ENCODE measurements at regions not wholly inside any gene's neighbourhood (a gene's known extent, or its start where the extent isn't known, plus 50 kb on each side); places are given as distances from the start of the nearest gene placed in this dataset.

DNA sequence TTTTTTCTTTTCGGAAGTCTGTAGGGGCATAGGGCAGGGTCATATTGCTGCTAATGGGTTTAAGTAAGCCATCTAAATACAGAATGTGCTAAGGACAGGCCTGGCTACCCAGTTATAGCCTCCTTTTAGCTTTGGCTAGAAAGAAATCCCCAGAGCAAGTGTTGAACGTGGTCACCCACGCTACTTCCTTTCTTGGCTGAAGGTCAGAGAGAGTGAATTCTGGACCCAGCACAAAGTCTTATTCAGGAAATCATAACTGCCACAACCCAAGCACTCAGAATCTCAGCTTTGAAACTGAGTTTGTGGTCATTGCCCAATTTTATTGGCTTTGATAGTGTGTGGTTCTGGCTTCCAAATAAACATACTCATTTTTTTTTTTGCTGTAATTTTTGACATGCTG is 542.1 kb upstream of the ATP2B1 start:
- no peak overlapping the region for H3K4me3 ChIP-seq (replicated peaks; ENCODE audit: low read depth, low read length)
- TF ChIP-seq, protein P1, sequence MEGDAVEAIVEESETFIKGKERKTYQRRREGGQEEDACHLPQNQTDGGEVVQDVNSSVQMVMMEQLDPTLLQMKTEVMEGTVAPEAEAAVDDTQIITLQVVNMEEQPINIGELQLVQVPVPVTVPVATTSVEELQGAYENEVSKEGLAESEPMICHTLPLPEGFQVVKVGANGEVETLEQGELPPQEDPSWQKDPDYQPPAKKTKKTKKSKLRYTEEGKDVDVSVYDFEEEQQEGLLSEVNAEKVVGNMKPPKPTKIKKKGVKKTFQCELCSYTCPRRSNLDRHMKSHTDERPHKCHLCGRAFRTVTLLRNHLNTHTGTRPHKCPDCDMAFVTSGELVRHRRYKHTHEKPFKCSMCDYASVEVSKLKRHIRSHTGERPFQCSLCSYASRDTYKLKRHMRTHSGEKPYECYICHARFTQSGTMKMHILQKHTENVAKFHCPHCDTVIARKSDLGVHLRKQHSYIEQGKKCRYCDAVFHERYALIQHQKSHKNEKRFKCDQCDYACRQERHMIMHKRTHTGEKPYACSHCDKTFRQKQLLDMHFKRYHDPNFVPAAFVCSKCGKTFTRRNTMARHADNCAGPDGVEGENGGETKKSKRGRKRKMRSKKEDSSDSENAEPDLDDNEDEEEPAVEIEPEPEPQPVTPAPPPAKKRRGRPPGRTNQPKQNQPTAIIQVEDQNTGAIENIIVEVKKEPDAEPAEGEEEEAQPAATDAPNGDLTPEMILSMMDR (IDR thresholded peaks at IDR 0.05; ENCODE audit: insufficient read depth, low read length, poor library complexity, severe bottlenecking): no peak
- H3K36me3 ChIP-seq (ENCODE audit: control insufficient read depth, insufficient read depth, low read length): no peaks in the 10 kb centered on the region
- no peak for DNase-seq (ENCODE audit: extremely low read depth, insufficient read length)
- no peaks in the 10 kb centered on the region for H3K27me3 ChIP-seq (replicated peaks; ENCODE audit: control insufficient read depth, insufficient read depth, low read length)

- TF ChIP-seq, protein P1 (IDR thresholded peaks at IDR 0.05; ENCODE audit: insufficient read depth, low read length, poor library complexity, severe bottlenecking): no peak
- no peak for DNase-seq (ENCODE audit: extremely low read depth, insufficient read length)
- H3K27me3 ChIP-seq (replicated peaks; ENCODE audit: control insufficient read depth, insufficient read depth, low read length): no peaks in the 10 kb centered on the region
- H3K36me3 ChIP-seq (ENCODE audit: control insufficient read depth, insufficient read depth, low read length): no peaks in the 10 kb centered on the region
- no peak overlapping the region for H3K4me3 ChIP-seq (replicated peaks; ENCODE audit: low read depth, low read length)
Observed at GRCh38 chr12:90250042-90250441, 541.4 kb upstream of the ATP2B1 start.

GRCh38 chr12:90246688-90247087 is 538.0 kb upstream of the ATP2B1 start:
- Histone ChIP-seq H3K36me3 (ENCODE audit: control insufficient read depth, insufficient read depth, low read length) (no peaks in the 10 kb centered on the region), H3K4me3 (replicated peaks; ENCODE audit: low read depth, low read length) (no peak overlapping the region), H3K27me3 (replicated peaks; ENCODE audit: control insufficient read depth, insufficient read depth, low read length) (no peaks in the 10 kb centered on the region)
- no peak for DNase-seq (ENCODE audit: extremely low read depth, insufficient read length)
- TF ChIP-seq, protein P1 (IDR thresholded peaks at IDR 0.05; ENCODE audit: insufficient read depth, low read length, poor library complexity, severe bottlenecking): no peak

DNA sequence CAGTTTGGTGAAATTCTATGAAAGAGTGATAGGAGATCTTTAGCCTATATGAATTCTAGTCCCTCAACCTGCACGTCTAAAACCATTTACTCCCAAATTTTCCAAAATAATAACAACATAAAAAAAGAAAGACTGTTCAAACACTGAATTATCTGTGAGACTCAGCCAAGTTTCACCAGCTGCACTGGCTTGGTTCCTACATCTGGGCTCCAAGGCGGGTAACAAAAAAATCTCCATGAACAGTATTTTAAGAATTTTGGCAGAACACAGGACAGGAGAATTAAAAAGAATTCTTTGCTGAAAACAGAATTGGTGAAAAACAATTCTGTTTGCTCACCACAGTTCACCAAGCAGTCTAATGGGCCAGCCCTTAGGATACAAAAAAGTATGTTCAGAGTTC is 536.8 kb upstream of the ATP2B1 start:
- no peaks in the 10 kb centered on the region for H3K36me3 ChIP-seq (ENCODE audit: control insufficient read depth, insufficient read depth, low read length)
- H3K27me3 ChIP-seq (replicated peaks; ENCODE audit: control insufficient read depth, insufficient read depth, low read length): no peaks in the 10 kb centered on the region
- no peak for DNase-seq (ENCODE audit: extremely low read depth, insufficient read length)
- H3K4me3 ChIP-seq (replicated peaks; ENCODE audit: low read depth, low read length): no peak overlapping the region
- TF ChIP-seq, protein P1 (IDR thresholded peaks at IDR 0.05; ENCODE audit: insufficient read depth, low read length, poor library complexity, severe bottlenecking): no peak

- DNase-seq (ENCODE audit: extremely low read depth, insufficient read length): no peak
- TF ChIP-seq, protein P1 (IDR thresholded peaks at IDR 0.05; ENCODE audit: insufficient read depth, low read length, poor library complexity, severe bottlenecking): no peak
- H3K27me3 ChIP-seq (replicated peaks; ENCODE audit: control insufficient read depth, insufficient read depth, low read length): no peaks in the 10 kb centered on the region
- no peaks in the 10 kb centered on the region for H3K36me3 ChIP-seq (ENCODE audit: control insufficient read depth, insufficient read depth, low read length)
- H3K4me3 ChIP-seq (replicated peaks; ENCODE audit: low read depth, low read length): no peak overlapping the region
Observed at GRCh38 chr12:90244232-90244631, 535.6 kb upstream of the ATP2B1 start.

DNA sequence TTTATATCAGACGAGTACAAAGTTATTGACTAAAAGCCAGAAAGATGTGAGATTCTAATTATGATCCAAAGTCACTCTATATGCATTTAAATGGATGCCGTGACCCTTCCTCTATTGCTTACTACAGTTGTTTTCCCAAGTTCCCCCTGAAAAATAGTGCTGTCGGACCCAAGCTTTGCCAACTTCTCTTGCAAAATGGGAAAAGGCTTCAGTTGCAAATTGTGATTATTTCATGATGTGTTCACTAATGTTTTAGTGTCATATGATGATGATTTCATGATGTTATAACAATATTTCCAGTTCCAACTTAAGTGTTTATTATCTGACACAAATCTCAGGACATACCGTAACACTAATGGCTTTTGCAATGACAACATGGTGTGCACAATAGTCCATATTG is 534.6 kb upstream of the ATP2B1 start:
- H3K27me3 ChIP-seq (replicated peaks; ENCODE audit: control insufficient read depth, insufficient read depth, low read length): no peaks in the 10 kb centered on the region
- H3K36me3 ChIP-seq (ENCODE audit: control insufficient read depth, insufficient read depth, low read length): no peaks in the 10 kb centered on the region
- no peak overlapping the region for H3K4me3 ChIP-seq (replicated peaks; ENCODE audit: low read depth, low read length)
- TF ChIP-seq, protein P1 (IDR thresholded peaks at IDR 0.05; ENCODE audit: insufficient read depth, low read length, poor library complexity, severe bottlenecking): no peak
- no peak for DNase-seq (ENCODE audit: extremely low read depth, insufficient read length)
